GM18505 (cell line): ENCODE measurements at regions not wholly inside any gene's neighbourhood (a gene's known extent, or its start where the extent isn't known, plus 50 kb on each side); places are given as distances from the start of the nearest gene placed in this dataset.

Source experiments
- ATAC-seq: cut with Tn5 transposase; IDR thresholded peaks from one replicate; pipeline ENCODE4 v1.9.1; 2021; ENCODE audit not compliant: unreplicated experiment
- POLR2A ChIP-seq: IDR thresholded peaks from 4 replicates; pipeline ENCODE4 v1.6.1; 2011; ENCODE audit warnings: borderline replicate concordance; ENCODE audit not compliant: insufficient read depth, insufficient read length; ENCODE audit errors: extremely low read depth

GRCh38 chr9:30970186-30970585 is 1414.3 kb upstream of the ACO1 start:
- no peak for TF ChIP-seq POLR2A

GRCh38 chr9:30970812-30971211 is 1413.6 kb upstream of the ACO1 start:
- no peak for TF ChIP-seq POLR2A
- ATAC-seq = no peak

More at GRCh38 chr9:30970186-30970585, 1414.3 kb upstream of the ACO1 start:
- ATAC-seq = no peak

- TF ChIP-seq POLR2A = no peak
- no peak for ATAC-seq
These were observed 1411.8 kb upstream of the ACO1 start for GRCh38 chr9:30972654-30973053.

- no peak for TF ChIP-seq POLR2A
- no peak for ATAC-seq
These were observed 1406.5 kb upstream of the ACO1 start for GRCh38 chr9:30977965-30978364.

- ATAC-seq = no peak
- TF ChIP-seq POLR2A = no peak
These were observed 1402.1 kb upstream of the ACO1 start for GRCh38 chr9:30982301-30982700.

- no peak for ATAC-seq
- TF ChIP-seq POLR2A = no peak
These were observed 1388.3 kb upstream of the ACO1 start for GRCh38 chr9:30995956-30996738.

- ATAC-seq = no peak
- no peak for TF ChIP-seq POLR2A
These were observed 1387.7 kb upstream of the ACO1 start for GRCh38 chr9:30996761-30997160.

- no peak for TF ChIP-seq POLR2A
- ATAC-seq = no peak
These were observed 1387.2 kb upstream of the ACO1 start for GRCh38 chr9:30997291-30997690.

GRCh38 chr9:31005086-31005665 is 1379.3 kb upstream of the ACO1 start:
- TF ChIP-seq POLR2A = no peak
- no peak for ATAC-seq

GRCh38 chr9:31013371-31013770 is 1371.1 kb upstream of the ACO1 start:
- ATAC-seq = no peak
- no peak for TF ChIP-seq POLR2A

GRCh38 chr9:31023847-31024246 is 1360.6 kb upstream of the ACO1 start:
- ATAC-seq = no peak
- TF ChIP-seq POLR2A = no peak

- TF ChIP-seq POLR2A = no peak
- ATAC-seq = no peak
These were observed 1356.8 kb upstream of the ACO1 start for GRCh38 chr9:31027678-31028077.

- TF ChIP-seq POLR2A = no peak
- no peak for ATAC-seq
These were observed 1356.3 kb upstream of the ACO1 start for GRCh38 chr9:31028137-31028536.

- no peak for TF ChIP-seq POLR2A
- ATAC-seq = no peak
These were observed 1353.7 kb upstream of the ACO1 start for GRCh38 chr9:31030741-31031202.
